ENCODE measurements at regions not wholly inside any gene's neighbourhood (a gene's known extent, or its start where the extent isn't known, plus 50 kb on each side); places are given as distances from the start of the nearest gene placed in this dataset.

DNA sequence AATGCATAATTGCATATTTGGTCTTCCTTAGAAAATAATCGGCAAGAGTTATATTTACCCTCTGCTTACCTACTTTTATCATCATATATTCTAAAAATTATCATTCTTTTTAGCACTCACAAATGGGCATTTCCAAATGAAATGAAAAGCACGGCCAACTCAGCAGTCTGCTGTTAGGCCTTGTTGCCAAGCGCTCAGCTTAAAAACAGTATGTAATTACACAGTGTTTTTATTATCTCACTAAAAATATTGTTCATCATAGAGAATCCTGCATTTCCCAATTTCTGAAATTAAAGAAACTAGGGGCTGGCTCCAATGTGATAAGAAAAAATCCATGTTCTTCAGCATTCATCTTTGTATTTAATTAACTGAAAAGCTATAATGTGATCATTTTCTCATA lies 391.7 kb upstream of the ADARB2 start:
- no peak for DNase-seq

- DNase-seq: no peak
Observed at GRCh38 chr10:2124135-2124534, 386.8 kb upstream of the ADARB2 start.

DNA sequence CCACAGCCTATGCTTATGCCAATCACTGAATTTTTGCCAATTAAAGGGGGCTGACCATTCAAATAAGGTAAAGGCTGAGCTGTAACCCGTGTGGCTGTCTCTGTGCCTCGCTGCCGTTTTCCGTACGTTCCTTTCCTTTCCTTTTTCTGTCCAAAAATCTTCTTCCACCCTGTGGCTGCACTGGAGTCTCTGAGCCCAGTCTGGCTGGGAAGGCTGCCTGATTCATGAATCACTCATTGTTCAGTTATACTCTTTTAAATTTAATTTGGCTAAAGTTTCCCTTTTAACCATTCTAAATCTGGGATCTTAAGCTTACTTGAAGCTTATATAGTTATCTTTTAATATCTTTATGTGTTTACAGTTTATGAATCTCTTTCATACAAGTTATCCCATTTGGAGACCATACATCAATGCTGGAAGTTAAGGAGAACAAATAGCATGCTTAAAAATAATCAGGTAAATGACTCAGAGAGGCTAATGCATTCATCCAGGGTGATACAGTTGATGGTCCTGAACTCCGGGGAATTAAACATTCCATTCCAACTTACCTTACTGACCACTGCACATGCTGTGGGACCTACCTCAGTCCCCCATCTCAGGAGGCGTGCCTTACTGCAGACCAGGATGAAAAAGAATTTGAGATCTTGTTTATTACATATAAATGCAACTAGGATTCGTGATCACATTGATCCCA lies 385.3 kb upstream of the ADARB2 start:
- DNase-seq: no peak

DNA sequence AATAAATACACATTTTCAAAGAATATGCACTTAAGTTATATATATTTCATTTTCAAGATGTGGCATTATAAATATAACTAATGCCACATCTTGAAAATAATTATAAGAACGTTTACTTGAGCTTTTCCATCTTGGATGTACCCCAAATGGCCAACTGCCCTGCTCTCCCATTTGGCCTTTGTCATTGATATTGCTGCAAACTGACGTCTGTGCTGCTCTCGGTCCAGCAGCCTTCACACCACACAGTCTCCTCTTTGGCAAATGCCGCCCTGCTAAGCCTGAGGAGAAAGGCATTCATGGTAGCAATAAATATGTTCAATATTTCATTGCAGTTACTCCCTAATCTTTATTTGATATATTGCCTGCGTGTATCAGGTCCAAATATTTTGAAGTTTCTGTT lies 384.6 kb upstream of the ADARB2 start:
- DNase-seq: no peak

DNA sequence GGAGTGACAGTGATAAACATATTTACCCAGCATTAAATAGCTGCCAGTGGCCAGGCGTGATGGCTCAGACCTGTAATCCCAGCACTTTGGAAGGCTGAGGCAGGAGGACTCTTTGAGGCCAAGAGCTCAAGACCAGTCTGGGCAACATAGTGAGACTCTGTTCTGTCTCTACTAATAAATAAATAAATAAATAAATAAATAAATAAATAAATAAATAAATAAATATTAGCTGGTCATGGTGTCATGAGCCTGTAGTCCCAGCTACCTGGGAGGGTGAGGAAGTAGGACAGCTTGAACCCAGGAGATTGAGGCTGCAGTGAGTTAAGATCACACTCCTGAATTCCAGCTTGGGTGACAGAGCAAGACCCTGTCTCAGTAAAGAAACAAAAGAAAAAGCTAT lies 384.0 kb upstream of the ADARB2 start:
- no peak for DNase-seq

- no peak for DNase-seq
Observed at GRCh38 chr10:2120746-2121145, 383.4 kb upstream of the ADARB2 start.

DNA sequence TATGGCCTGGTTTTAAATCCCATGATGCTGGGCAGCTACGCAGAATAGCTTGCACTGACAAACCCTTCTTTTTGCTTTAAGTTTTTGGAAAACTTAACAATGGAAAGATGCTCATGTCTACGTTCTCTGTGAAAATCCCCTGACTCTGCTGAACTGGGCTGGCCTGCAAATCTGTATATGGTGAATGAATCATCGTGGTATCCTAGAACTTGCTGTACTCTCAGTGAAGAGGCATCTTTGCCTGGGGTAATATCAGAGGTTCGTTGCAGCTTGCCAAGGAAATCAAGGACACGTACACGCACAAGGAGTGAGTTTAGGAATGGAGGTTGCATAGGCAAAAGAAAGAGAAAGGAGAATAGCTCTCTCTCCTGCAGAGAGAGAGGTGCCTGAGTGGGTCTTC lies 382.0 kb upstream of the ADARB2 start:
- no peak for DNase-seq

DNA sequence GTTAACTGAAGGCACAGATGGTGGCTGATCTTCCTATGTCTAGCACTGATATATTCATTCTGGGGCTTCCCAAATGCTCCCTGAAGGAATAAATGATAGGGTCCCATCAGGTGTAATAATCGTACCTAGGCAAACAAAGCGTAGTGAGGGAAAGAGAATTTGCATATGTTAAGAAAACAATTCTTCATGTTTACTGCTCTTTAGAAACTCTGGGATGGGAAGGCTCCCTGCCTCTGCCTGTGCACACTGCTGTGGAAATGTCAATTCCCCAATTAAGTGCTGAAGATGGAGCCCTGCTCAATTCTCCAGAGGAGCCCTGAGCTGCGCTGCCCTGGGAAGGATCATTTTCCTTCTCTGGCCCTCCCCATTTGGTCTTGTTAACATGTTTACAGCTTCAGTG lies 380.9 kb upstream of the ADARB2 start:
- no peak for DNase-seq

GRCh38 chr10:2117641-2118040 lies 380.3 kb upstream of the ADARB2 start:
- no peak for DNase-seq

GRCh38 chr10:2111965-2112364 lies 374.6 kb upstream of the ADARB2 start:
- DNase-seq: no peak

DNA sequence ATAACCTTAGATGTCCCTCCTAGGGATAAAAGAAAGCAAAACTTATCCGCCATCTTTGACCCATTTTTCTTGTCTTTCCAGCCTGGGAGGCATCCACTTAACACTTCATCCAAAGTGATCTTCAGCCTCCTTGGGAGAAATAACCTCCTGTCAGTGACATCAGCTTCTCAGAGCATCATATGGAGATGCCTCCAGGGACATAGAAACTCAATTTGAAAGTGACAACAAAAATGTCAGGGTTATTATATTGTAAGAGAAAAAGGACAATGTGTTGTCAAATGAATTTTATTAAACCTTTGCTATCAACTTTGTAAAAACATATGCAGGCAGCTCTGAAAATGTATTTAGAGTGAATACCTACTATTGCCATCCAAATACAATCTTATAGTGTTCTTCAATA lies 371.2 kb upstream of the ADARB2 start:
- no peak for DNase-seq

GRCh38 chr10:2106641-2107040 lies 369.3 kb upstream of the ADARB2 start:
- DNase-seq: no peak

GRCh38 chr10:2099321-2099720 lies 362.0 kb upstream of the ADARB2 start:
- no peak for DNase-seq

GRCh38 chr10:2097937-2098336 lies 360.6 kb upstream of the ADARB2 start:
- no peak for DNase-seq

- no peak for DNase-seq
Observed at GRCh38 chr10:2094171-2094570, 356.8 kb upstream of the ADARB2 start.

- no peak for DNase-seq
Observed at GRCh38 chr10:2083591-2083990, 346.3 kb upstream of the ADARB2 start.

- DNase-seq: no peak
Observed at GRCh38 chr10:2081501-2081900, 344.2 kb upstream of the ADARB2 start.

- DNase-seq: no peak
Observed at GRCh38 chr10:2079603-2080078, 342.3 kb upstream of the ADARB2 start.

GRCh38 chr10:2077231-2077630 lies 339.9 kb upstream of the ADARB2 start:
- no peak for DNase-seq

DNA sequence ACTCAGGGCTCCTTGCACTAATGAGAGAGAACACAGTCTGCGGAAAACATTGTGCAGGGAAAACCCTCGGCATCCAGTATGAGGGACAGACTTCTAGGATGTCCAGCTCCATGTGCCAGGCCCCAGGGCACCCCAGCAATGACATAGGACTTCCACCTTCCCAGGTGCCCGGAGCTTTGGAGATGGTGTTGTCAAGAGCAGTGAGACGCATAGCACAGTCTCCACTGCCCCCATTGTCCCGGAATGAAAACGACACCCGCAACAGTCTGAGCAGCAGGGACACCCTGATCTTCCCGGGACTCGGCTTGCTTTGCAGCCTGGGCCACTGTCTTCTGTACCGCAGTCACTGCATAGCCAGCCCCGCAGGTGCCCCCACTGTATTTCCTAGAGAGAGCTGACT lies 339.2 kb upstream of the ADARB2 start:
- DNase-seq: no peak

- no peak for DNase-seq
Observed at GRCh38 chr10:2067015-2067414, 329.7 kb upstream of the ADARB2 start.

DNA sequence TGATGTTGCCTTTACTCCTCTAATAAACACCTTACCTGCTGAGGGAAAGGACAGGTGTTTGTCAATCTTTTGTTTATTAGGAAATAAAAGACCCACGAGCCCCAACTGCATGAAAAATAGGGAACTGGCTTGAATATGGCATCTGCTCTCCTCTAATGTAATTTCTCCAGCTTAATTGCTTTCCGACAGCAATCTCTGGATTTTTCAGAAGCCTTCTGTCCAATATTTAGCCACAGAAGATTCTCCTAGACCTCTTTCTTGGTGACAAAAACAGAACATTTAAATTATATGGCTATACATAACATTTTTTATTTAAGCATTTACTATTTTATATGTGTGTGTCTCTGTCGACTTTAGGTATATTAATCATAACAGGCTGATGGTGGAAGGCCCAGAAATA lies 317.4 kb upstream of the ADARB2 start:
- DNase-seq: no peak

GRCh38 chr10:2053805-2054204 lies 316.5 kb upstream of the ADARB2 start:
- no peak for DNase-seq

GRCh38 chr10:2051108-2051507 lies 313.8 kb upstream of the ADARB2 start:
- no peak for DNase-seq

DNA sequence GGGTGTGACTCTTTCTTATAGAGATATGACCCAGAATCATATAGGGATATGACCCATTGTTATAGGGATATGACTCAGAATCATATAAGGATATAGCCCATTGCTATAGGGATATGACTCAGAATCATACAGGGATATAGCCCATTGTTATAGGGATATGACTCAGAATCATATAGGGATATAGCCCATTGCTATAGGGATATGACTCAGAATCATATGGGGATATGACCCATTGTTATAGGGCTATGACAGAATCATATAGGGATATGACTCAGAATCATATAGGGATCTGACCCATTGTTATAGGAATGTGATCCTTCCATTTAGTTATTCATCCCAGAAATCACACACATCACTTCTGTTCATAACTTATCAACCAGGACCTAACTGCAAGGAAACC lies 312.2 kb upstream of the ADARB2 start:
- no peak for DNase-seq
